Fibroblast of lung (primary cell): ENCODE measurements at regions not wholly inside any gene's neighbourhood (a gene's known extent, or its start where the extent isn't known, plus 50 kb on each side); places are given as distances from the start of the nearest gene placed in this dataset.

Source experiments
- CTCF ChIP-seq, 2 donors: IDR thresholded peaks in 1 of 2; conservative IDR thresholded peaks in 1 of 2; 1 replicate in 1 of 2; 2 replicates in 1 of 2; pipeline ENCODE4 v1.5.1; 2011 to 2012; ENCODE audit warnings: low read length in 2 of 2, control low read depth in 1 of 2, inconsistent platforms in 1 of 2, low read depth in 1 of 2, mild to moderate bottlenecking in 1 of 2
- EZH2 ChIP-seq: IDR thresholded peaks from 2 replicates; pipeline ENCODE4 v1.5.1; 2012; ENCODE audit warnings: low read length, control low read depth, mild to moderate bottlenecking; ENCODE audit errors: missing control alignments

GRCh38 chr5:167833456-167833855, 458.0 kb upstream of the WWC1 start:
- no peak for TF ChIP-seq CTCF (conservative IDR thresholded peaks at IDR 0.05 in 1 of 2, IDR thresholded peaks at IDR 0.05 in 1 of 2; ENCODE audit: low read depth in 1 of 2, low read length in 2 of 2)
- no peak for TF ChIP-seq EZH2
